Activated CD8-positive, alpha-beta memory T cell treated with anti-CD3 and anti-CD28 coated beads for 24 hours (primary cell): ENCODE measurements at regions not wholly inside any gene's neighbourhood (a gene's known extent, or its start where the extent isn't known, plus 50 kb on each side); places are given as distances from the start of the nearest gene placed in this dataset.
A peak's percentile ranks its signal among the peaks of the same experiment; 100 is the strongest.

Experiments
- DNase-seq: peaks from one replicate; pipeline ENCODE4 v3.0.0-alpha.2; 2020

- DNase-seq: no peak
Measured at GRCh38 chr7:155203059-155203881, 94.4 kb upstream of the INSIG1 start.

GRCh38 chr7:155203882-155204691 is 93.6 kb upstream of the INSIG1 start:
- DNase-seq: no peak

GRCh38 chr7:155204744-155205367 is 92.8 kb upstream of the INSIG1 start:
- no peak for DNase-seq

- DNase-seq: peak; percentile 95
Measured at GRCh38 chr7:155205368-155206317, 92.0 kb upstream of the INSIG1 start.

- peak; percentile 73 for DNase-seq
Measured at GRCh38 chr7:155206318-155207020, 91.2 kb upstream of the INSIG1 start.

- no peak for DNase-seq
Measured at GRCh38 chr7:155207326-155208002, 90.2 kb upstream of the INSIG1 start.

GRCh38 chr7:155208681-155209477 is 88.8 kb upstream of the INSIG1 start:
- no peak for DNase-seq

GRCh38 chr7:155209478-155210319 is 88.0 kb upstream of the INSIG1 start:
- DNase-seq: no peak

- DNase-seq: no peak
Measured at GRCh38 chr7:155210356-155210755, 87.3 kb upstream of the INSIG1 start.

GRCh38 chr7:155211173-155211572 is 86.5 kb upstream of the INSIG1 start:
- no peak for DNase-seq

- no peak for DNase-seq
Measured at GRCh38 chr7:155211761-155212160, 85.9 kb upstream of the INSIG1 start.

- no peak for DNase-seq
Measured at GRCh38 chr7:155212301-155213015, 85.2 kb upstream of the INSIG1 start.

- DNase-seq: no peak
Measured at GRCh38 chr7:155213385-155213784, 84.3 kb upstream of the INSIG1 start.

GRCh38 chr7:155213955-155214740 is 83.5 kb upstream of the INSIG1 start:
- no peak for DNase-seq

GRCh38 chr7:155215576-155216325 is 81.9 kb upstream of the INSIG1 start:
- DNase-seq: no peak

GRCh38 chr7:155216475-155217272 is 81.0 kb upstream of the INSIG1 start:
- no peak for DNase-seq
